Stimulated activated CD8-positive, alpha-beta memory T cell treated with anti-CD3 and anti-CD28 coated beads, Interleukin-4, amount 100 ng/mL, for 1 hour (primary cell): ENCODE measurements at regions not wholly inside any gene's neighbourhood (a gene's known extent, or its start where the extent isn't known, plus 50 kb on each side); places are given as distances from the start of the nearest gene placed in this dataset.

Source experiments
- DNase-seq, 2 donors: peaks; one replicate each; pipeline ENCODE4 v3.0.0-alpha.2; 2020; ENCODE audit warnings: low read depth in 2 of 2, low spot score in 1 of 2

DNA sequence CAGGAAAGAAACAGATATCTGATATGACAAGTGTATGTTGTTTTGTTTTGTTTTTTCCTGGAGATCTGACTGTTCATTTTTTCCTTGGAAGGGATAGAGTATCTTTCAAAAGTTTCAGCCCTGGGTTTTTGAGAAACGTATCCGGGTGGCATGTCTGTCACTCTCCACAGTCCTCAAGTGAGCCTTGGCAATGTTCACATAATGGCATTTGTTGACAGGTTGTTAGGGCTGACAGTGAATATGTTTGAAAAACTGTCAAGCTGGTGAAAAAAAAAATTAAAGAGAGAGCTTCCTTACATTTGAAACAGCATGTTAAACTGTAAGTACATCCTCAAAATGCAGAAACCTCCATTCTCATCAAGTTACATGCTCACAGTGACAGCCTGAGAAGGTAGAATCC is 113.0 kb upstream of the DYNLRB2 start:
- no peak for DNase-seq

DNA sequence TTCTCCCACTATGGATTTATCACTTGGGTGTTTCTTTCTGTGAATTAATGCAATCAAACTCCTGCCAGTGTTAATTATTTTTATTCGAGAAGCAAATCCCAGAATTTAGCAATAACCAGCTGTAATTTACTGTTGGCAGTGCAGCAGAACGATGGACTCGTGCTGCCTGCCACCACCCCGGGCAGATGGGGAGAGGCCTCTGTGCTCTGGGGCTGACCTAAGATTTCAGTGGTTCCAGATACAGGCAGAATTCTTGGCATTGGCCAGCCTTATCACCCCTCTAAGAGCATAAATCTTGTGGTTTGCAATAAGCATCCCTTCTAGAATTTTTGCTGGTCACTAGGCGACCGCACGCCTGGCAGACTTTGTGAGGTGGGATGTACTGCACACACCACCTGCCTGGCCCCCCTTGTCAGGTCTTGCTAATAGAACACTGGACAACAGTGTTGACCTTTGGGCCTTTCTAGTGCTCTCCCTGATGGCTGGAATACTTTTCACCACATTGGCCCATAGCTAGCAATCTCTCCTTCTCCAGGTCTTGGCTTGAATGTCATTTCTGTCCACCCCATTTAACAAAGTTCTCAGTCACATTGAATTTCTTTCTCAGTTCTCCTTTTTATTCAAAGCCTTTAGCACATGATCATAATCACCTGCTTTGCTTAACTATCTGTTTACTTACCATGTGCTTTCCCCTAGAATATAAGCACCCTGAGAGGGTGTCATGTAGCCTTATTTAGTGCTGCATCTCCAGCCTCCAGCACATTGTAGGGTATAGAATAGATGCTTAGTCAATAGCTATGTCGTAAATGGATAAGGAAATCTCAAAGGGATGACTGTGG is 122.1 kb upstream of the DYNLRB2 start:
- DNase-seq = no peak

DNA sequence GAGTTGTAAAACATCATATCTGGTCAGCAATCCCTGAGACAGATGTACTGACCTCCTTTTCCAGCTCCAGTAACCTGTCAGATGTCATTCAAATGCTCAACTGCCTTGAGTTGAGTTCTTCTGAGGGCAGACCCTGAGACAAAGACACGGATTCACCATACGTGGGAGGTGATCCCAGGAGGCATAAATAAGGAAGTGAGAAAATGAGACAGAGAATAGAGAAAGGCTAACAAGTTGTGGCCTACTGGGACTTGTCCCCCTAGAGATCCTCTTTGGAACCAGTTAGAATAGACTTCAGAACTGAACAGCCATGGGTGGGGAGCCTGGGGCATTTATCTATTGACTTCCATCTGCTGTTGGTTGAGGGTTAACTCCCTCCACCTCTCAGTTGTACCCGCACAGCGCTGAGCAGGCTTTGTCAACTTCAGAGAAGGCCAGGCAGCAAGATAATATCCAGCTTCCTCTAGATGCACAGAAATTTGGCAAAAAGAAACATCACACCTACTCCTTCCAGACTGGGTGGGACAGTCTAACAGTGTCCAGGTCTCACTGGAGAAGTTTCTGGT is 123.0 kb upstream of the DYNLRB2 start:
- DNase-seq = no peak

DNA sequence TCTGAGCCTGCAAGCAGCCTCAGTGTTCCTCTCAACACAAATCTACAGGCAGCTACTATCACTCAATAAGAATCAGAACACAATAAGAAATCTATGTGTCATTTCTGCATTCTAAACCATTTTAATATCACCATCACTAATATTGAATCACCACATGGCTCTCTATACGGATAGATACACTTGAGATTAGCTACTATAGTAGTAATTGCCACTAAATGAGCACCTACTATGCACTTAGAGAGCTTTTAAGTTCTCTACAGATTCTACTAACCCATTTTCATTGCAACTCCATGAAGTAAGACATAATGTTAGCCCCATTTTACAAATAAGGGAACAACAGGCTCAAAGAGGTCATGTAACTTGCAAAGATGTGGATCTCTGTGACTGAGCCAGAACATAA is 132.8 kb upstream of the DYNLRB2 start:
- DNase-seq = no peak

DNA sequence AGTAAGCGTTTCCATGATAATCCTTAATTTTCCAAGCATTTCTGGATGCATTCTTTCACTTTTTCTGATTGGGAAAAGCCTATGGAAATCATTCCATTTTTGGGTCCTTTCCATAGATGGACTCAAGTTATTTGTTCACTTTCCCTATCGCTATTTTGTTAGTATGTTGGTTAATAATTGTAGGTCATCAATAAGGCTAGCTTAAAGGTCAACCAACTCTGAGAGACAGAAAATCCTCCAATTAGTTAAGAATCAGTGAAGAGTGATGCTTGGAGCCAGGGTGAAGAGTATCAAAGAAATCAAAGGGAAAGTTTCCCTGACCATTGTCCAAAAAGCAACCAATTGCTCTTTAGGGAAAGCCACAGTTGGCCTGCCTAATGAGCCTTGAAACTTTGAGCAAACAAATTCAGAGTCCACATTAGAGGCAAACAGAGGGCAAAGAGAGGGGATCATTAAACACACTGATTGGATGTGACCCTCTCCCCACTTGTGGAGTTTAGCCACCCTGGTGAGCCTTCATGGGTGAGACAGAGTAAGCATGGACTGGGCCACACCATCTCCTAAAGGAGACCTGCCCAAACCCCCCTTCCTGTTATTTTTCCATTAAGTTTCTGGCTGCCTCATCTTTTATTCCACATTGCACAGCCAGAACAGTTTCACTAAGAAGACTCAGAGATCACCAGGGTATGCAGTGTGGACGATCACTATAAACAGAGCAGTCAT is 133.4 kb upstream of the DYNLRB2 start:
- DNase-seq = no peak

DNA sequence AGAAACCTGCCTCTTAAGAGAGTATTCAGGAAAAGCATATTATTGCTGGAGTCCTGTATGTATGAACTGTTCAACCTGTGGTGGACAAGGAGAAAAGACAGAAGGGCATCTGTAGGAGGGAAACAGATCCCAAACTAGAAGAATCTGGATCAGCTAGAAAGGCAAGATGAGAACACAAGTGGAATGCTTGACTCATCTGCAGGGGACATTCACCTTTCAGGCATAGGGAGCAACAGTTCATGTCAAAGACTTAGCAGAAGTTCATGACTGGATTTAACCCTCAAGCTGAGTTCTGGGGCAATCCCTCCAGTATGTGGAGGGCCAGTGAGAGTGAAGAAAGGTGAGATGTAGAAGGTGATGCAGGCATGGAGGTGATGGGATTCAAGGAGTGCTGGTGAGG is 135.9 kb upstream of the DYNLRB2 start:
- no peak for DNase-seq

DNA sequence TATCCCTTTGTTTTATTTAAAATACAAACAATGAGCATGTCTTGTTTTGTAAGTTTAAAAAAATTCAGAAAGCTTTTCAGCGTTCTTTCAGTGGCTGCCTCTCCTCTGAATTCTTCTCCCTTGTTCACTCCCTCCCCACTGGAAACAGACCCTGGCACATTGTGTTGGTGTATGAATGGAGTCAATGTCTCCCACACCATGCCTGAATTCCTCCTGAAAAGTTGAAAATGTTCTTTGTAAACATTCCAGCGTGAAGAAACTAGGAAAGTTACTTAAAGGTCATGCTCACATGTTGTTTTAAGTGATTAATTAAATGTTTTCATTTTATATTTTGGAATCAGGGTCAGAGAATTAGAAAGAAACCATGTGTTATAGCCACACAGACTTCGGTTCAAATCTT is 136.9 kb upstream of the DYNLRB2 start:
- DNase-seq = no peak

DNA sequence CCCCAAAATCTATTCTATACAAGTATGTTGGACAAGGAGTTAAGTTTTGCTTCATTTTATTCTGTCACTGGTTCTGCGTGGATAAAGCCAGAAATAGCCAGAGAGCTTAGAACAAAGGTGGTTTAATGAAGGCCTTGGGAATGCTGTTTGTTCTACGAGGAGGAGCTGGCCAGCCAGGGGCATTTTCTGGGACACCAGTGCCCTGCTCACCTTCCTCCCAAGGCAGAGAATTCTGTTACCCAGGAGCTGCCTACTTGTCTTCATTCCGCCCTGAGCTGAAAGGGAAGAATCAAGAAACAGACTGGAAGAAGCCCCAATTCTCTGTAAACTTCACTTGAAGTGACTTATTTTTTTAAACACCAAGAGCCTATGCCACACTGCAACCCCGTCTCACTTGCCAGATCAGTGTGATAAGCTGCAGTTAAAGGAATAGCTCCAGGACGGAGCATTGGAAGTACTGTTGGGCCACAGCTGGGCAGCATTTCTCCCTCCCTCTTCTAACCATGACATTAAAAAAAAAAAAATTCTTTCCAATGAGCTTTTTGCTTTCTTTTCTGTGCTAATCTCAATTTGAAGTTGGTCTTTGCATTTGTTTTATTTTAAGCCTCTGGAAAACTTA is 149.8 kb upstream of the DYNLRB2 start:
- DNase-seq = no peak

DNA sequence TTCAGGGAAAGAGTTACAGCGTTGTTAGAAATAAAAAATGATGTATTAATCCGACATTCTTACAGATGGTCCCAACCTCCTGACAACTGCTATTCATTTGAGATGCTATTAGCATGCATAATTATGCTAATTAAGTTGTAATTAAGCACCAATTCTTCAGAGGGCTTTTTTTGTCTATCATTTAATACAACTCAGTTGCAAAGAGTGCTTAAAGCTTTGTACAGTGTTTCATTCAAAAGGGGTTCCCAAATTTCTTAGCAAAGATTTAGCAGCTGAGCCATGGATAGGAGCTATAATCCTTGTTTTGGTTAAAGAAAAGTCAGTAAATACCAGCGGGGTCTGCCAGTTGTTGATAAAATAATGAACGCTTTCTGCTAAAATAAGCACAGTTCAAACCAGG is 150.7 kb upstream of the DYNLRB2 start:
- DNase-seq = no peak

DNA sequence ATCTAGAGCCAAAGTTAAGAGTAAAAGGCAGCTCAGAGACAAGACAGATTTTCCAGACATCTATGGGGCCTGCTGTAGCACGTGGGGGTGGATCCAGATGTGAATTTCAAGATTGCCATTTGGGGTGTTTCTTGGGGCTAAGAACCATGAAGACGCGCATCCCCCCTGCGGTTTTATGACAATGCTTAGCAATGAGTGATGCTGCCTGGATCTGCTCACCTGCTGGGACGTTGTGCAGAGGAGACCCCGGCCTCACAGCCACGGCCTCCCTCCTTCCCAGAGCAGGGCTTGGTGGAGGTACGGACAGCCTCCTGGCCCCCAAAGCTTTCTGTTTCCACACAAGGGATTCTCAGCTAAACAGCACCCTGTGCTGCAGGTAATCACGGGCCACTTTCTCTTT is 151.5 kb upstream of the DYNLRB2 start:
- DNase-seq = no peak

DNA sequence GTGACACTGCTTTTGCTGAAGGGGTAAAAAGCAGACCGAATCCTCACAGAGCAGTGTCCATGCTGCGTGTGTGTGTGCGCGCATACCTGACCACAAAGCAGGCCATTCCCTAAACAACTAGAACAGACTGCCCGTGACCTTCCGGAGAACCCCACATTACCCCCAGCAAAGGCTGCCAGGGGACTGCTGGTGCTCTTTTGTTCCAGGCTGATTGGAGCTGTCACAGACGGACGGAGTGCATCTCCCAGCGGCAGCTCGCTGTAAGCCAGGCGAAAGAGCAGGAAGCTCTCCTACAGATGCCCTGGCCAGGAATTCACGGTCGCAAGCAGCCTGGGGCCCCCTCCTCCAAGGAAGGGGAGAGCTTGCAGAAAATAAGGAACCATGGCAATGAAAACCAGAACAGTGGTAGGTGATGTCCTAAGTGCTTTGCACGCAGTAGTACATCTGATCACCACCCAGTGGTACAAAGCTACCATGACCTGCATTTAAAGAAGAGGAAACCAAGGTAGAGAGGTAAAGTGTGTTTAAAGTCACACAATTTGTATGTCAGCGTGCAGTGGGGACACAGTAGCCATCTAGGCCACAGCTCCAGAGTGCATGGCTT is 153.4 kb upstream of the DYNLRB2 start:
- DNase-seq = no peak

DNA sequence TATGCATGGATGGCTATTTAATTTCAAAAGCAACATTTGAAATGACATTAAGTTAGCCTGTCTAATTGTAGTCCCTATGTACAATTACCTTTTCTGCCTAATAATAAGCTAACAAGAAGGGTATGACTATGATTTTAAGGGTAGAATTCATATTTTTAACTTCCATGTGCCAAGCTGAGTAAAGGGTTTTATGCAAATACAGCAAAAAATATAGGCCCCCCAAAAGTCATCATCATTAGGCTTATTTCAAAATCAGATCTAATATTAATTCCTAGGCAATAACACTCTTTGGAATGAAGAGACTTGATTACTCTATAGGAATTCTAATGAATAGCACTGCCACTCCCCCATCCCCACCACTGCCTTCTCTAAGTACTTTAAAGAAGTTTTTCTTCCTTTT is 155.9 kb upstream of the DYNLRB2 start:
- DNase-seq = no peak

DNA sequence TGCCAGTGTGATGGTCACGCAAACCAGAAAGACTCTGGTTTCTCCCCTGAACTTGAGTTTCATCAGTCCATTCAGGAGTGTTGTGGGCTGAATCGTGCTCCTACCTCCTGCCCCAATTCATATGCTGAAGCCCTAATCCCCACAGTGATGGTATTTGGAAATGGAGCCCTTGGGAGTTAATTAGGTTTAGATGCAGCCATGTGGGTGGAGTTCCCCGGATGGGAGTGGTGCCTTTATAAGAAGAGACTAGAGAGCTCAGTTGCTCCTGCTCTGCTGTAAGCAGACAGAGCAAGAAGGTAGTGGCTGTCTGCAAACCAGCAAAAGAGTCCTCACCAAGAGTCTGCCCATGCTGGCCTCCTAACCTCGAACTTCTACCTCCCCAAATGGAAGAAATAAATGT is 160.3 kb upstream of the DYNLRB2 start:
- DNase-seq = no peak

DNA sequence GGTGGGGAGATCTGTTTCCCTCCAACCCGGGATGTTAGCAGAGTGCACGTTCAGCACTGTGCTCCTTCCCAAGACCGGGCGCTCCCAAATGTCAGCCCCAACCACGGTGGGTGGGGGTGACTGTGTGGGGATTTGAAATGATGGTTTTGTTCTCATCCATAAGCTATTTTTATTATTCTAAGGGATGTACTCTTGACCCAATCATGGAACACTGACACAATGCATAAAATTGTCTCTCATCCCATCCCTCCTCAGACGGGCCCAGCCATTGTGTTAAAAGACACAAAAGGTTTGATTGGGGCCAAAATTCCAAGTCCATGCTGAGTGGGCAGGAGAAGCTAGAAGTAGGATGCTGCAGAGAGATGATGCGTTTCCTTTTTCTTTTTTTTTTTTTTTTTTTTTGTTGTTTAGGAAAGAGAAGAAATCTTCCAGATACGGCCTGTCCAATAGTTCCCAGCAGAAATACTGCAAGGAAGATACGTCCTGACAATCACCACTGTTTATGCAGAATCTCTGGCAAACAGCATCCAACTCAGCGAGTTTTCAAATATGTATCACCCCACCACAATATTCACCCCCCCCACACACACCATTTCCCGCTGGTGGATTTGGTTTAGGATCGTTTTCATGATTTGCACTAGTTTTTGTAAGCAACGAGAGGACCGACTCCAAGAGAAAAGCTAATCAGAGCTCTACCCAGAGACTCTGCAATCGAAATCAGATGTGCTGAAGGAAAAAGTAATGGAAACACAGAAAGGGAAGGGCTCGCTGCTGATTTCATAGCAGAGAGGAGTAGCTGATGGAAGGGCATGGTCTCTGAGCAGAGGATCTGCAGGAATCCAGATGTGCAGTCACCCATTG is 163.5 kb upstream of the DYNLRB2 start:
- no peak for DNase-seq

DNA sequence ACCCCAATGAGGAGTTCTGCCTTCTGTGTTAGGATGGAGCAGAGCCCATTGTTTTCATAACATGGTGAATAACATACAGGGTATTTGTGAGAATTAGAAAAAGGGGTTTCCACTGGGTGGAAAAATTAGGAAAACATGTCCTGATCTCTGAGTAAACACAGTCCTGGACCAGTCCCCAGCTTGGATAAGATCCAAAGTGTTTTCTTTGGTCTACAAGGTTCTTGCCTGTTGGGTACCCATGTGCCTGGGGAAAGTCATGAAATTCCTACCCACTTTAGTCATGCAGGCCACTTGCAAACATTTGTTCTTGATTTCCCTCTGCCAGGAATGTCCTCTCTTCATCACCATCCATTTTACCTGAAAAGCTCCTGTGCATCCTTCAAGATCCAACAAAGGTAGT is 164.8 kb upstream of the DYNLRB2 start:
- DNase-seq = no peak

DNA sequence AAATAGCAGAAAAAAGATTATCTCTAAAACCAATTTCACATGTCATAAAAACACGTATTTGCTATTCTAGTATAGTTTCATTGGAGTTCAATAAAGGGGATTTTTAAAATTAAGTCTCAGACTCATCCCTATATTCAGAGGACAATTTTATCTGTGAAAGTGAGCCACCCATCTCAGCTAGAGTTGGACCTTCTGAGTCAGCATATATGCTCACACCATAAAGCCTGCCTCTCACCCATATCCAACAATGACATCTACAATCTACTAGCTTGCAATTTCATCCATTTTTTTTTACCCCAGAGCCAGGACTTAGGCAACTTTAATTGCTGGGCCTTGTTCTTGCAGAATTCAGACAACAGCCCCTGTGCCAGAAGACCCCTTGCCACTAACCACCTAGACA is 165.3 kb upstream of the DYNLRB2 start:
- DNase-seq = no peak

DNA sequence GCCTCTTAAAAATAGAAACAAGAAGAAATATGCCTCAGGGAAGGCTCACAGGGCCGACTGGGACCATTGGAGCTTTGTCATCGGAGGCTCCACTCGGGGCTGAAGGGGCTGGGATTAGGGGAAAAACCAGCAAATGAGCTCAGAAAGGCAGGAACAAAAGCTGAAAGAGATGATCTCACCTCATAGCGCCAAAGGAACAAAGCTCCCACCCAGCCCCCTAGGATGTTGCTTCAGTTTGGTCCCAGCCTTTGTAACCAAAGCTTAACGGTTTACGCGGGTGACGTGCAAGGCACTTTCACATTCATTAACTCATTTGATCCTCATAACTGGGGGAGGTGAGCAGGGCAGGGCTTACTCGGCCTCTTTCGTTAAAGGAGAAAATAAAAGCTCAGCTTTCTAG is 168.5 kb upstream of the DYNLRB2 start:
- no peak for DNase-seq

DNA sequence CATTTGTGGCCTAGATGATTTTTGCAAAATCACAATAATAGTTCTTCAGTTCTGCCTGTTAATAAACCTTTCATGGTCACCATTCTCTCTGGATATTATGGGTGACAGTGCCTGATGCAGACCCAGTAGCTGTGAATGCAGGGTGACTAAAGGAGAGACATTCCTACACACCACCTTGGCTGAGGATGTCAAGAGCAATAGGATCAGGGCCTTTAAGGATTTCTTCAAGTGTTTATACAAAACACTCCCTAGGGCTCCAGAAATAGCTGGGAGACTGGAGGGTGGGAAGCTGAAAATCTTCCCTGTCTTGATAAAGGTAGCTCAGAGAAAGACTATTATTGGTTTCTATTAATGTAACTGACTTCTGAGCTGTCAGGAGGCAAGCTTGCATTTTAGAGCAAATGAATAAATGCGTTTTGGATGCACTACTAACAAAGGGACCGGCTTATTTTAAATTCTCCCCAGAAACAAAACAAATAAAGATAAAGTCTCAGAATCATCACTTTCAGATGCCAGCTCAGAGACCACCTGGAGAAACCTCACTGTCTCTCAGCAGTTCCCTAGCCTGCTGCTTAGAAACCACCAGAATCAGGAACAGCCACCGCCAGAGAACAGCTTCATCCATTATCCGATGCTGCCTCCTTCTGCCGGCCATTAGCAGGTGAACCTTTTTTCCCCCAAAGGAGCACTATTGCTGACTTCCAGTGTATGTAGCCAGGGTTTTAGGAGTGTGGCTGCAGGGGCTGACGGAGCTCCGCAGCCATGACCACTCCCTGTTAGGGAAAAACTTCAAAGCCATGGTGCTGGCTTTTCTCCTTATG is 171.4 kb upstream of the DYNLRB2 start:
- no peak for DNase-seq

DNA sequence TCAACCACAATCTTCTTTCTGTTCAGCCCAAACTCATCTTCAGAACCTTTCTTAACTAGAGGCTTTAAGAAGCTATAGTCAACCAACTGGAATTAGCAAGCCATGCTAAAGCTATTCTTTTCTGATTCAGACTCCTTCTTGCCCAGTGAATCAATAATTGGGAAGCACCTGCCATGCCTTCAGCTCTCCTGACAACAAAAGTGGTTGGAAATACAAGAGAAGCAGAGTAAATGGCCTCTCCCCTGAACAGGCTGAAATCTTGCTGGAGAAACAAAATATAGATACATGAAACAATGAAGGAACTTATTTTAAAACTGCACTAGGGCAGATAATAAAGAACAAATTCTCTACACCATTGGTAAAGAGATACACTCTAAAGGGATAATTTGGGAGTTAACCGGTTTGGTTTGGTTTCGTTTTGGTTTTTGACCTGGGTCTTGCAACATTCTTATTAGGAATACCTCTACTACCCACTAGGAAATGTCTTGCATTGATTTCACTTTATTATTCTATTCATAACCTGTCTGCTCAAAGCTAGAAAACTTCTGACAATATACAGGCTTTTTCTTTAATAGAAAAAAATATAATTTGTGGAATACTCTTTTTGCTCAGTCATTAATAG is 173.6 kb upstream of the DYNLRB2 start:
- DNase-seq = no peak
